HepG2 (cell line): ENCODE measurements at regions not wholly inside any gene's neighbourhood (a gene's known extent, or its start where the extent isn't known, plus 50 kb on each side); places are given as distances from the start of the nearest gene placed in this dataset.

Experiments
- ATAC-seq: fragments of 200-7000 bp; cut with Tn5 transposase; 3 replicates; pipeline ENCODE4 v1.9.1; 2020; ENCODE audit warnings: mild to moderate bottlenecking, moderate library complexity
- BruUV-seq: library from RNA; stranded (reverse); fragments of 400-500 nt; replicated peaks from 2 replicates; lab custom pipeline; 2021; lab: Mats Ljungman, UMichigan
- CTCF ChIA-PET: fragments of 300-600 bp; formaldehyde crosslinking; extraction: SDS; loops from one replicate; lab custom pipeline; 2021; ENCODE audit warnings: low total read pairs, inconsistent platforms, low intra/inter-chr PET ratio; lab: Yijun Ruan, JAX
- POLR2A ChIA-PET: fragments of 350-600 bp; sonication (Branson Sonifier 250); formaldehyde crosslinking; loops from one replicate; lab custom pipeline; 2020; ENCODE audit warnings: antibody characterized with exemption, inconsistent platforms; lab: Yijun Ruan, JAX
- DNase-seq: peaks from one replicate; pipeline ENCODE4 v3.0.0-alpha.2; 2015; ENCODE audit warnings: low spot score
- FAIRE-seq: peaks from 3 replicates; lab custom pipeline; 2011; peaks lifted over from hg19 to GRCh38; lab: Jason Lieb, UNC
- H2AFZ ChIP-seq: one replicate; pipeline ENCODE4 v1.6.1; 2011; ENCODE audit warnings: low read length, inconsistent platforms
- H3K27ac ChIP-seq: fragments of 300-600 bp; 3 replicates; pipeline ENCODE4 v1.8.0; 2011; ENCODE audit warnings: mixed run types, mild to moderate bottlenecking, mixed read lengths, low read length, inconsistent platforms; ENCODE audit not compliant: insufficient read depth; ENCODE audit errors: extremely low read length
- H3K27me3 ChIP-seq, 2 experiments: fragments of 200-600 bp in 1 of 2; 2 replicates in 1 of 2; 3 replicates in 1 of 2; pipeline versions ENCODE4 v1.6.0 to v1.8.0; 2011; ENCODE audit warnings: low read length in 2 of 2, mild to moderate bottlenecking in 2 of 2, moderate library complexity in 2 of 2, inconsistent platforms in 1 of 2; ENCODE audit not compliant: insufficient read depth in 2 of 2, control insufficient read depth in 1 of 2
- H3K36me3 ChIP-seq, 2 experiments: fragments of 200-600 bp in 1 of 2; replicated peaks in 1 of 2; 2 replicates in 1 of 2; 3 replicates in 1 of 2; pipeline versions ENCODE4 v1.5.1 to v1.8.0; 2011; ENCODE audit warnings: low read length in 2 of 2, inconsistent platforms in 1 of 2; ENCODE audit not compliant: insufficient read depth in 2 of 2, control insufficient read depth in 1 of 2
- H3K4me1 ChIP-seq: 2 replicates; pipeline ENCODE4 v1.5.1; 2012; ENCODE audit warnings: low read length, inconsistent platforms; ENCODE audit not compliant: insufficient read depth
- H3K4me2 ChIP-seq: 2 replicates; pipeline ENCODE4 v1.6.0; 2011; ENCODE audit warnings: low read depth, low read length, inconsistent platforms
- H3K4me3 ChIP-seq, 3 experiments: fragments of 200-600 bp in 1 of 3; sonication (generic), shearing (Covaris generic) in 1 of 3; replicated peaks in 1 of 3; 2 replicates each; pipeline ENCODE4 v1.5.1; 2011 to 2016; ENCODE audit warnings: low read length in 3 of 3, inconsistent platforms in 2 of 3, low read depth in 2 of 3, mild to moderate bottlenecking in 2 of 3, control low read depth in 1 of 3, mixed read lengths in 1 of 3; ENCODE audit not compliant: insufficient read depth in 1 of 3
- H3K79me2 ChIP-seq: one replicate; pipeline ENCODE4 v1.6.1; 2011; ENCODE audit warnings: low read length, inconsistent platforms; ENCODE audit not compliant: insufficient read depth
- H3K9ac ChIP-seq: 2 replicates; pipeline ENCODE4 v1.6.0; 2011; ENCODE audit warnings: mild to moderate bottlenecking, low read depth, low read length, inconsistent platforms; ENCODE audit not compliant: insufficient read depth
- H3K9me3 ChIP-seq: 2 replicates; pipeline ENCODE4 v1.5.1; 2012; ENCODE audit warnings: mild to moderate bottlenecking, low read length
- H4K20me1 ChIP-seq: 2 replicates; pipeline ENCODE4 v1.6.0; 2011; ENCODE audit warnings: inconsistent platforms, mild to moderate bottlenecking, low read length, moderate library complexity; ENCODE audit not compliant: insufficient read depth
- EHMT2 ChIP-seq: fragments of 200-600 bp; sonication (generic); IDR thresholded peaks from 2 replicates; pipeline ENCODE4 v1.7.0; 2017; ENCODE audit warnings: antibody characterized with exemption, low read depth, low read length, borderline replicate concordance
- FOXP1 ChIP-seq, 2 experiments: fragments of 450-650 bp in 1 of 2; IDR thresholded peaks; 2 replicates each; pipeline ENCODE4 v1.6.1; 2017 to 2018; ENCODE audit warnings: antibody characterized with exemption in 1 of 2
- HNF4G ChIP-seq, 2 experiments: sonication (generic) in 1 of 2; formaldehyde crosslinking in 1 of 2; IDR thresholded peaks; 2 replicates each; pipeline versions ENCODE4 v1.4.0 to v1.6.1; 2011 to 2020; ENCODE audit warnings: borderline replicate concordance in 2 of 2, low read depth in 2 of 2, mild to moderate bottlenecking in 2 of 2, low read length in 1 of 2, missing genetic modification reagents in 1 of 2, moderate library complexity in 1 of 2
- KAT2B ChIP-seq: fragments of 150-350 bp; IDR thresholded peaks from 2 replicates; pipeline ENCODE4 v1.6.1; 2014; ENCODE audit warnings: low read depth, low read length, borderline replicate concordance
- MXD3 ChIP-seq: IDR thresholded peaks from 2 replicates; pipeline ENCODE4 v1.6.1; 2016; ENCODE audit warnings: mild to moderate bottlenecking, missing biosample characterization, missing genetic modification reagents
- NCOA2 ChIP-seq: sonication (generic); formaldehyde crosslinking; IDR thresholded peaks from 2 replicates; pipeline ENCODE4 v1.8.0; 2022; ENCODE audit warnings: inconsistent platforms
- POGK ChIP-seq: sonication (generic); formaldehyde crosslinking; conservative IDR thresholded peaks from 2 replicates; pipeline ENCODE4 v1.8.0; 2022; ENCODE audit warnings: mild to moderate bottlenecking, moderate library complexity, missing genetic modification reagents
- POLR2AphosphoS5 ChIP-seq: IDR thresholded peaks from 2 replicates; pipeline ENCODE4 v1.6.1; 2012; ENCODE audit warnings: low read depth, low read length
- RFX5 ChIP-seq: IDR thresholded peaks from 2 replicates; pipeline ENCODE4 v1.6.1; 2011; ENCODE audit warnings: low read depth, low read length, improper control_type of control experiment
- SYNCRIP ChIP-seq: fragments of 200-400 bp; formaldehyde crosslinking; IDR thresholded peaks from 2 replicates; pipeline ENCODE4 v1.6.1; 2018; ENCODE audit warnings: mild to moderate bottlenecking, low read depth, low read length; ENCODE audit not compliant: insufficient read depth
- TBP ChIP-seq: sonication (generic); formaldehyde crosslinking; IDR thresholded peaks from 2 replicates; pipeline ENCODE4 v1.5.0; 2020; ENCODE audit warnings: missing genetic modification reagents
- ZBTB44 ChIP-seq: sonication (generic); formaldehyde crosslinking; IDR thresholded peaks from 2 replicates; pipeline ENCODE4 v1.4.0; 2020; ENCODE audit warnings: missing genetic modification reagents
- ZBTB7B ChIP-seq: sonication (generic); formaldehyde crosslinking; IDR thresholded peaks from 2 replicates; pipeline ENCODE4 v1.4.0; 2020; ENCODE audit warnings: missing genetic modification reagents
- ZNF101 ChIP-seq: sonication (generic); formaldehyde crosslinking; IDR thresholded peaks from 2 replicates; pipeline ENCODE4 v1.4.0; 2020; ENCODE audit warnings: mild to moderate bottlenecking, low read depth, missing genetic modification reagents, borderline replicate concordance
- ZNF543 ChIP-seq: sonication (generic); formaldehyde crosslinking; IDR thresholded peaks from 2 replicates; pipeline ENCODE4 v1.4.0; 2020; ENCODE audit warnings: mild to moderate bottlenecking, missing genetic modification reagents
- ZNF550 ChIP-seq: sonication (generic); formaldehyde crosslinking; IDR thresholded peaks from 2 replicates; pipeline ENCODE4 v1.4.0; 2020; ENCODE audit warnings: mild to moderate bottlenecking, missing genetic modification reagents, borderline replicate concordance
- WGBS: methylation state at CpG from one replicate; pipeline ENCODE4 v1.1.6; 2017; ENCODE audit warnings: low lambda C conversion rate; 5-methylcytosine and 5-hydroxymethylcytosine counted together
- in situ Hi-C: cut with HindIII; loops from 2 replicates; pipeline ENCODE4 v1.10.0; 2017; ENCODE audit warnings: low pct_unique_long_range_greater_than_20kb; ENCODE audit not compliant: extremely low pct_ligation_motif_present
- intact Hi-C: fragments of 100-400 bp; cut with micrococcal nuclease; formaldehyde crosslinking; loops from one replicate; pipeline ENCODE4 v1.10.0; 2022; ENCODE audit not compliant: unreplicated experiment

GRCh38 chr13:106357198-106357597 lies 178.3 kb downstream of the EFNB2 start:
- TF ChIP-seq ZNF543 (CRISPR knock-in tag) = no peak
- TF ChIP-seq NCOA2 = no peak
- TF ChIP-seq FOXP1 (IDR thresholded peaks at IDR 0.05) = no peak
- no peak for TF ChIP-seq FOXP1 (CRISPR knock-in tag; IDR thresholded peaks at IDR 0.05)
- TF ChIP-seq TBP = no peak
- no peak for TF ChIP-seq ZBTB44 (CRISPR knock-in tag)
- no peak for TF ChIP-seq SYNCRIP
- no peak for TF ChIP-seq EHMT2
- no peak for TF ChIP-seq MXD3 (CRISPR knock-in tag)
- TF ChIP-seq KAT2B = no peak
- no peak for TF ChIP-seq RFX5
- TF ChIP-seq HNF4G (IDR thresholded peaks at IDR 0.05; ENCODE audit: borderline replicate concordance, low read depth, low read length) = no peak
- no peak for TF ChIP-seq HNF4G (CRISPR knock-in tag; IDR thresholded peaks at IDR 0.05; ENCODE audit: borderline replicate concordance, low read depth)
- no peak for TF ChIP-seq ZNF550 (CRISPR knock-in tag)
- TF ChIP-seq ZNF101 (CRISPR knock-in tag) = no peak
- TF ChIP-seq ZBTB7B (CRISPR knock-in tag) = no peak
- no peak for TF ChIP-seq POLR2AphosphoS5
- TF ChIP-seq POGK (CRISPR knock-in tag) = no peak
- Histone ChIP-seq H3K36me3 (no peaks in the 10 kb centered on the region), H3K9ac (no peak overlapping the region), H2AFZ (no peak overlapping the region), H3K27me3 (no peaks in the 10 kb centered on the region; a peak in 1 of 5 replicates), H3K4me2 (no peak overlapping the region), H3K79me2 (no peaks in the 10 kb centered on the region), H4K20me1 (no peaks in the 10 kb centered on the region), H3K4me1 (no peaks in the 10 kb centered on the region), H3K4me3 (no peak overlapping the region), H3K27ac (no peak overlapping the region), H3K9me3 (no peaks in the 10 kb centered on the region)
- in situ Hi-C loops (no loop called here), intact Hi-C loops (no loop called here)
- ChIA-PET CTCF (no interaction called here), POLR2A (no interaction called here)
- no peak for DNase-seq
- no peak for ATAC-seq
- no peak for FAIRE-seq
- WGBS = 18% methylated on average over 2 of the region's 2 CpGs
- BruUV-seq = no TSS peak
